ENCODE measurements at regions not wholly inside any gene's neighbourhood (a gene's known extent, or its start where the extent isn't known, plus 50 kb on each side); places are given as distances from the start of the nearest gene placed in this dataset.

DNA sequence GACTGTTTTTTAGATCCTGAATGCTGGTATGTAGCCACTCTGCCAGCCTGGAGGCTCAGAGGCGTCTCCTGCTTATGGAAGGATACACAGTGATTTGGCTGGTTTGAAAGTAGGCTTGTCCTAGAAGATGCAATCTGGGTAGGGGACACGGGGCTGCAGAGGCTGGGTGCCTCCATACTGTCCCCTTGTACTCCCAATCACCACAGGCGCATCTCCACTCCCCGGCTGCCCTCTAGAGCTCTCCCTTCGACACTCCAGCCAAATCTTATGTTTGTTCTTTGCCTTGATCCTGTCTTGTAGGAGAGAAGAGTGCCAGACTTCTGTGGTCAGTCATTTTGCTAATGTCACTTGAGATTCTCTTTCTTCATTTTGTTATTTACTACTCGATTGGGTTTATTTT, 168.8 kb upstream of the THRB start:
- TF ChIP-seq, protein P1, sequence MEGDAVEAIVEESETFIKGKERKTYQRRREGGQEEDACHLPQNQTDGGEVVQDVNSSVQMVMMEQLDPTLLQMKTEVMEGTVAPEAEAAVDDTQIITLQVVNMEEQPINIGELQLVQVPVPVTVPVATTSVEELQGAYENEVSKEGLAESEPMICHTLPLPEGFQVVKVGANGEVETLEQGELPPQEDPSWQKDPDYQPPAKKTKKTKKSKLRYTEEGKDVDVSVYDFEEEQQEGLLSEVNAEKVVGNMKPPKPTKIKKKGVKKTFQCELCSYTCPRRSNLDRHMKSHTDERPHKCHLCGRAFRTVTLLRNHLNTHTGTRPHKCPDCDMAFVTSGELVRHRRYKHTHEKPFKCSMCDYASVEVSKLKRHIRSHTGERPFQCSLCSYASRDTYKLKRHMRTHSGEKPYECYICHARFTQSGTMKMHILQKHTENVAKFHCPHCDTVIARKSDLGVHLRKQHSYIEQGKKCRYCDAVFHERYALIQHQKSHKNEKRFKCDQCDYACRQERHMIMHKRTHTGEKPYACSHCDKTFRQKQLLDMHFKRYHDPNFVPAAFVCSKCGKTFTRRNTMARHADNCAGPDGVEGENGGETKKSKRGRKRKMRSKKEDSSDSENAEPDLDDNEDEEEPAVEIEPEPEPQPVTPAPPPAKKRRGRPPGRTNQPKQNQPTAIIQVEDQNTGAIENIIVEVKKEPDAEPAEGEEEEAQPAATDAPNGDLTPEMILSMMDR (IDR thresholded peaks at IDR 0.05; ENCODE audit: extremely low read depth in 1 of 2, insufficient read depth in 1 of 2, low read depth in 1 of 2, low read length in 2 of 2), result no peak
- TF ChIP-seq POLR2A (IDR thresholded peaks at IDR 0.05; ENCODE audit: low read depth, low read length) (no peak), EZH2 (IDR thresholded peaks at IDR 0.05; ENCODE audit: borderline replicate concordance, low read depth, low read length, severe bottlenecking) (no peak), POLR2AphosphoS5 (IDR thresholded peaks at IDR 0.05; ENCODE audit: insufficient read depth, low read depth, low read length) (no peak), MAX (IDR thresholded peaks at IDR 0.05; ENCODE audit: insufficient read depth, insufficient read length) (no peak)

Measured in endothelial cell of umbilical vein (primary cell).